GM23248 (cell line): ENCODE measurements at regions not wholly inside any gene's neighbourhood (a gene's known extent, or its start where the extent isn't known, plus 50 kb on each side); places are given as distances from the start of the nearest gene placed in this dataset.

Experiments
- DNase-seq: peaks from one replicate; pipeline ENCODE4 v3.0.0-alpha.2; 2015
- H2AFZ ChIP-seq: fragments of 200-600 bp; sonication (generic); 2 replicates; pipeline ENCODE4 v1.6.1; 2016; ENCODE audit warnings: antibody characterized with exemption
- H3F3A ChIP-seq: fragments of 200-600 bp; sonication (generic); 2 replicates; pipeline ENCODE4 v1.6.1; 2016; ENCODE audit warnings: mild to moderate bottlenecking, antibody characterized with exemption, mixed run types; ENCODE audit not compliant: insufficient read depth
- H3K27ac ChIP-seq: fragments of 200-600 bp; sonication (generic); 2 replicates; pipeline ENCODE4 v1.5.1; 2016; ENCODE audit warnings: mild to moderate bottlenecking
- H3K27me3 ChIP-seq: fragments of 200-600 bp; sonication (generic); replicated peaks from 2 replicates; pipeline ENCODE4 v1.6.1; 2016; ENCODE audit warnings: mild to moderate bottlenecking; ENCODE audit not compliant: insufficient read depth
- H3K36me3 ChIP-seq: fragments of 200-600 bp; sonication (generic); 2 replicates; pipeline ENCODE4 v1.6.1; 2016; ENCODE audit warnings: low read depth, mild to moderate bottlenecking
- H3K4me1 ChIP-seq: fragments of 200-600 bp; sonication (generic); 2 replicates; pipeline ENCODE4 v1.6.1; 2016; ENCODE audit warnings: mild to moderate bottlenecking; ENCODE audit not compliant: insufficient read depth
- H3K4me2 ChIP-seq: fragments of 200-600 bp; sonication (generic); one replicate; pipeline ENCODE4 v1.6.1; 2016; ENCODE audit warnings: mild to moderate bottlenecking; ENCODE audit not compliant: unreplicated experiment
- H3K4me3 ChIP-seq: fragments of 200-600 bp; sonication (generic); 2 replicates; pipeline ENCODE4 v1.5.1; 2016; ENCODE audit warnings: mild to moderate bottlenecking
- H3K79me2 ChIP-seq: fragments of 200-600 bp; sonication (generic); 2 replicates; pipeline ENCODE4 v1.6.1; 2016; ENCODE audit warnings: mild to moderate bottlenecking; ENCODE audit not compliant: insufficient read depth
- H3K9ac ChIP-seq: fragments of 200-600 bp; sonication (generic); 2 replicates; pipeline ENCODE4 v1.6.1; 2016; ENCODE audit warnings: mild to moderate bottlenecking
- H3K9me2 ChIP-seq: fragments of 200-600 bp; sonication (generic); 2 replicates; pipeline ENCODE4 v1.6.1; 2016; ENCODE audit warnings: mixed run types, mild to moderate bottlenecking, moderate library complexity; ENCODE audit not compliant: insufficient read depth
- H3K9me3 ChIP-seq: fragments of 200-600 bp; sonication (generic); one replicate; pipeline ENCODE4 v1.6.1; 2017; ENCODE audit warnings: low read depth
- H4K20me1 ChIP-seq: fragments of 200-600 bp; sonication (generic); 2 replicates; pipeline ENCODE4 v1.6.0; 2016; ENCODE audit not compliant: insufficient read depth
- EZH2 ChIP-seq: fragments of 200-600 bp; sonication (generic); IDR thresholded peaks from 2 replicates; pipeline ENCODE4 v1.6.1; 2018; ENCODE audit warnings: antibody characterized with exemption, mild to moderate bottlenecking; ENCODE audit not compliant: insufficient read depth, poor library complexity, severe bottlenecking
- EZH2phosphoT487 ChIP-seq: fragments of 200-600 bp; sonication (generic); IDR thresholded peaks from 2 replicates; pipeline ENCODE4 v1.6.1; 2018; ENCODE audit warnings: antibody characterized with exemption, moderate library complexity, mild to moderate bottlenecking, low read depth; ENCODE audit not compliant: insufficient read depth
- WGBS, 2 experiments: methylation state at CpG; one replicate each; pipeline ENCODE4 v1.1.6; 2015 to 2017; ENCODE audit warnings: low lambda C conversion rate in 2 of 2, low coverage in 1 of 2; ENCODE audit errors: missing lambda C conversion rate in 2 of 2; 5-methylcytosine and 5-hydroxymethylcytosine counted together
- in situ Hi-C: fragments of 300-500 bp; cut with MboI; formaldehyde crosslinking; loops from 2 replicates; pipeline ENCODE4 v1.15.0; 2020

GRCh38 chr2:21217442-21217841 is 93.7 kb downstream of the TDRD15 start:
- Histone ChIP-seq H3K4me2 (no peak overlapping the region), H3K36me3 (no peaks in the 10 kb centered on the region), H3K9me2 (no peaks in the 10 kb centered on the region), H4K20me1 (no peaks in the 10 kb centered on the region), H2AFZ (no peak overlapping the region), H3K27me3 (no peaks in the 10 kb centered on the region), H3K79me2 (no peaks in the 10 kb centered on the region), H3K27ac (no peak overlapping the region), H3K9ac (no peak overlapping the region), H3K4me1 (no peaks in the 10 kb centered on the region), H3K9me3 (no peaks in the 10 kb centered on the region), H3F3A (no peaks in the 10 kb centered on the region), H3K4me3 (no peak overlapping the region)
- in situ Hi-C loops: no loop called here
- TF ChIP-seq EZH2phosphoT487: no peak
- no peak for TF ChIP-seq EZH2
- no peak for DNase-seq

- H3K4me2 ChIP-seq: no peak overlapping the region
- no peak overlapping the region for H2AFZ ChIP-seq
- no peak for DNase-seq
- no peaks in the 10 kb centered on the region for H3F3A ChIP-seq
- no peak overlapping the region for H3K27ac ChIP-seq
- in situ Hi-C loops: no loop called here
- no peaks in the 10 kb centered on the region for H3K4me1 ChIP-seq
- H3K9me3 ChIP-seq: no peaks in the 10 kb centered on the region
- H3K36me3 ChIP-seq: no peaks in the 10 kb centered on the region
- no peaks in the 10 kb centered on the region for H4K20me1 ChIP-seq
- no peak overlapping the region for H3K9ac ChIP-seq
- no peaks in the 10 kb centered on the region for H3K79me2 ChIP-seq
- H3K27me3 ChIP-seq: no peaks in the 10 kb centered on the region
- H3K4me3 ChIP-seq: no peak overlapping the region
- TF ChIP-seq EZH2 (no peak), EZH2phosphoT487 (no peak)
- H3K9me2 ChIP-seq: no peaks in the 10 kb centered on the region
- WGBS, 2 experiments: 5 to 10% methylated on average over 1 of the region's 1 CpG
These were observed 97.2 kb downstream of the TDRD15 start for GRCh38 chr2:21220930-21221329.

DNA sequence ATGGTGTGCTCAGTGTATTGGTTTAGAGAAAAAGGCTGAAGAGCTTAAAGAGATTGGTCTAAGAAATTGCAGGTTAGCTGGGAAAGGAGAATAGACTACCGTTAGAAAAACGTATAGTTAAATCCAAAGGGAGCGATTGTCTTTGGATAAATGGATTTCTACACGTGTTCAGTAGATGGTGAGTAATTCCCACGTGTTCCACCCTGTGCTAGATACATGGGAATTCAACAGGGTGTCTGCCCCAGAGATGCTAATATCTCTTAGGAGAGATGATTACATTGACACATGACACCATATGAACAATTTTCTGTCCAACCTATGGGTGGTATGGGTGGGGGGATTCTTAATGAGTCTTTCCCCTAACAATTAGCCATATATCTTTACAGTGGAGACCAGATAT is 99.8 kb downstream of the TDRD15 start:
- H3F3A ChIP-seq: no peaks in the 10 kb centered on the region
- no peaks in the 10 kb centered on the region for H3K79me2 ChIP-seq
- TF ChIP-seq EZH2 (no peak), EZH2phosphoT487 (no peak)
- no peaks in the 10 kb centered on the region for H4K20me1 ChIP-seq
- in situ Hi-C loops: no loop called here
- no peaks in the 10 kb centered on the region for H3K27me3 ChIP-seq
- DNase-seq: no peak
- H3K9me3 ChIP-seq: no peaks in the 10 kb centered on the region
- no peaks in the 10 kb centered on the region for H3K9me2 ChIP-seq
- H3K4me2 ChIP-seq: no peak overlapping the region
- 32 to 36% methylated on average over 5 of the region's 5 CpGs for WGBS, 2 experiments
- H3K36me3 ChIP-seq: no peaks in the 10 kb centered on the region
- no peaks in the 10 kb centered on the region for H3K4me1 ChIP-seq
- no peak overlapping the region for H3K4me3 ChIP-seq
- H3K27ac ChIP-seq: no peak overlapping the region
- H2AFZ ChIP-seq: no peak overlapping the region
- H3K9ac ChIP-seq: no peak overlapping the region

GRCh38 chr2:21228041-21228895 is 104.5 kb downstream of the TDRD15 start:
- Histone ChIP-seq H3K27ac (no peak overlapping the region), H3K4me3 (no peak overlapping the region), H3K4me1 (no peaks in the 10 kb centered on the region), H3K9me2 (no peaks in the 10 kb centered on the region), H3K9ac (no peak overlapping the region), H3F3A (no peaks in the 10 kb centered on the region), H2AFZ (no peak overlapping the region), H3K9me3 (no peaks in the 10 kb centered on the region), H3K79me2 (no peaks in the 10 kb centered on the region), H4K20me1 (no peaks in the 10 kb centered on the region), H3K36me3 (no peaks in the 10 kb centered on the region), H3K4me2 (no peak overlapping the region), H3K27me3 (no peaks in the 10 kb centered on the region)
- in situ Hi-C loops: no loop called here
- 16 to 18% methylated on average over 10 of the region's 10 CpGs for WGBS, 2 experiments
- no peak for DNase-seq
- TF ChIP-seq EZH2 (no peak), EZH2phosphoT487 (no peak)
